Stimulated activated CD8-positive, alpha-beta memory T cell treated with anti-CD3 and anti-CD28 coated beads, Interleukin-7, amount 100 ng/mL, for 24 hours (primary cell): ENCODE measurements at regions not wholly inside any gene's neighbourhood (a gene's known extent, or its start where the extent isn't known, plus 50 kb on each side); places are given as distances from the start of the nearest gene placed in this dataset.

Experiments
- DNase-seq: peaks from one replicate; pipeline ENCODE4 v3.0.0-alpha.2; 2020; ENCODE audit warnings: low read depth

GRCh38 chr6:137758661-137759060 lies 108.4 kb upstream of the TNFAIP3 start:
- no peak for DNase-seq

- DNase-seq, result no peak
These were observed 107.4 kb upstream of the TNFAIP3 start for GRCh38 chr6:137759624-137760023.

GRCh38 chr6:137761072-137761471 lies 106.0 kb upstream of the TNFAIP3 start:
- no peak for DNase-seq

- DNase-seq, result no peak
These were observed 105.6 kb upstream of the TNFAIP3 start for GRCh38 chr6:137761487-137761886.

- no peak for DNase-seq
These were observed 104.6 kb upstream of the TNFAIP3 start for GRCh38 chr6:137762168-137763090.

GRCh38 chr6:137763436-137763835 lies 103.6 kb upstream of the TNFAIP3 start:
- no peak for DNase-seq

GRCh38 chr6:137763886-137764285 lies 103.2 kb upstream of the TNFAIP3 start:
- no peak for DNase-seq

- DNase-seq, result no peak
These were observed 102.6 kb upstream of the TNFAIP3 start for GRCh38 chr6:137764464-137764863.

- DNase-seq, result no peak
These were observed 102.0 kb upstream of the TNFAIP3 start for GRCh38 chr6:137765059-137765458.

GRCh38 chr6:137766596-137767370 lies 100.3 kb upstream of the TNFAIP3 start:
- DNase-seq, result no peak

- DNase-seq, result no peak
These were observed 99.6 kb upstream of the TNFAIP3 start for GRCh38 chr6:137767465-137767864.

GRCh38 chr6:137767911-137768690 lies 99.0 kb upstream of the TNFAIP3 start:
- no peak for DNase-seq

- no peak for DNase-seq
These were observed 98.1 kb upstream of the TNFAIP3 start for GRCh38 chr6:137768935-137769334.

- no peak for DNase-seq
These were observed 97.2 kb upstream of the TNFAIP3 start for GRCh38 chr6:137769797-137770362.

- DNase-seq, result no peak
These were observed 94.4 kb upstream of the TNFAIP3 start for GRCh38 chr6:137772541-137773250.

- DNase-seq, result no peak
These were observed 91.8 kb upstream of the TNFAIP3 start for GRCh38 chr6:137775227-137775626.

- DNase-seq, result no peak
These were observed 91.3 kb upstream of the TNFAIP3 start for GRCh38 chr6:137775720-137776119.

- no peak for DNase-seq
These were observed 90.8 kb upstream of the TNFAIP3 start for GRCh38 chr6:137776256-137776655.

GRCh38 chr6:137776786-137777686 lies 90.0 kb upstream of the TNFAIP3 start:
- no peak for DNase-seq

- DNase-seq, result no peak
These were observed 89.4 kb upstream of the TNFAIP3 start for GRCh38 chr6:137777687-137778075.
